GM10248 (cell line): ENCODE measurements at regions not wholly inside any gene's neighbourhood (a gene's known extent, or its start where the extent isn't known, plus 50 kb on each side); places are given as distances from the start of the nearest gene placed in this dataset.

Experiments
- CTCF ChIA-PET: fragments of 300-600 bp; sonication (Branson Sonifier 250); formaldehyde crosslinking; extraction: SDS; loops from one replicate; lab custom pipeline; 2021; ENCODE audit warnings: antibody characterized with exemption; lab: Yijun Ruan, JAX
- POLR2A ChIA-PET: fragments of 350-650 bp; sonication (Branson Sonifier 250); formaldehyde crosslinking; extraction: SDS; loops from one replicate; lab custom pipeline; 2020; ENCODE audit warnings: antibody characterized with exemption; lab: Yijun Ruan, JAX
- DNase-seq: peaks from one replicate; pipeline ENCODE4 v3.0.0; 2012; ENCODE audit errors: extremely low spot score
- TF ChIP-seq, protein P1 (sequence below): IDR thresholded peaks from 2 replicates; pipeline ENCODE4 v1.5.1; 2012; ENCODE audit warnings: mild to moderate bottlenecking, low read depth; ENCODE audit errors: extremely low read depth, missing control alignments, control extremely low read depth

DNA sequence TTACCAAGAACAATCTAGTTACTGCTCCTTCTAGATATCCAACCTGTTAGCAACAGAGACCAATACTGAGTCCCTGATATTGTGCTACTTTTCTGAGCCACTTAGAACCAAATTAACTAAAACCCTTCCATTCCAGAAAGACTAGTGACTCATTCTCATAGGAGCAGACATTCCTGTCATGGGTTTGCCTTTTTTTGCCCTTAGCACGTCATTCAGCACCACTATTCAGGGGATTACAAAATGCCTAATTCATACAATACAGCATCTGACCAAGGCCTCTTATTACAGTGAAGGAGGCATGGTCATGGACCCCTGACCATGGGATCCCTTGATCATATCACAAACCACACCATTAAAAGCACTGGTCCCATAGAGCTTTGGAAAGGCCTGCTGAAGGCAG is 123.8 kb upstream of the CXCL13 start:
- ChIA-PET CTCF (no interaction called here), POLR2A (no interaction called here)
- TF ChIP-seq, protein P1, sequence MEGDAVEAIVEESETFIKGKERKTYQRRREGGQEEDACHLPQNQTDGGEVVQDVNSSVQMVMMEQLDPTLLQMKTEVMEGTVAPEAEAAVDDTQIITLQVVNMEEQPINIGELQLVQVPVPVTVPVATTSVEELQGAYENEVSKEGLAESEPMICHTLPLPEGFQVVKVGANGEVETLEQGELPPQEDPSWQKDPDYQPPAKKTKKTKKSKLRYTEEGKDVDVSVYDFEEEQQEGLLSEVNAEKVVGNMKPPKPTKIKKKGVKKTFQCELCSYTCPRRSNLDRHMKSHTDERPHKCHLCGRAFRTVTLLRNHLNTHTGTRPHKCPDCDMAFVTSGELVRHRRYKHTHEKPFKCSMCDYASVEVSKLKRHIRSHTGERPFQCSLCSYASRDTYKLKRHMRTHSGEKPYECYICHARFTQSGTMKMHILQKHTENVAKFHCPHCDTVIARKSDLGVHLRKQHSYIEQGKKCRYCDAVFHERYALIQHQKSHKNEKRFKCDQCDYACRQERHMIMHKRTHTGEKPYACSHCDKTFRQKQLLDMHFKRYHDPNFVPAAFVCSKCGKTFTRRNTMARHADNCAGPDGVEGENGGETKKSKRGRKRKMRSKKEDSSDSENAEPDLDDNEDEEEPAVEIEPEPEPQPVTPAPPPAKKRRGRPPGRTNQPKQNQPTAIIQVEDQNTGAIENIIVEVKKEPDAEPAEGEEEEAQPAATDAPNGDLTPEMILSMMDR, result no peak
- DNase-seq, result no peak

DNA sequence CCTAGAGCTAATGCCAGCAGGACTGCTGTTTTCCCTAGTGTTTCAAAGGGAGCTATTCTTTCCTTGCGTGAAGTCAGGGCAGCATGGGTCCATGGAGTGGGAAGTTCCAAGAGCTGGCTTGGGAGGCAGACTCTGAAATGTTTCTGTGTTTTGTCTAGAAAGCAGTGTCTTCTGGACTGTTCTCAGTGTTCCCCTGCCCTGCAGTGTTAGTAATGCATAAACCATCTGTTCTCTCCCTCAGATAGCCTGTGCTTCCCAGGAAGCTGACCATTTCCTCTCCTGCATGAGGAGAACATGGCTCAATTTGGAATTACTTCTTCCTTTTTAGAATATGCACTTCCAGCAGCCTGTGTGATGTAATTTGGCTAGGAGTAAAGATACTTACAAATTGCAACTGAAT is 116.7 kb upstream of the CXCL13 start:
- TF ChIP-seq, protein P1, result no peak
- ChIA-PET CTCF (interaction anchor here (0.8 to 1.5 kb wide), 6 partner anchors 10 to 60 kb away, joined by 3 to 4 read pairs (median 4); no protein-coding TSS in a partner anchor), POLR2A (no interaction called here)
- no peak for DNase-seq

DNA sequence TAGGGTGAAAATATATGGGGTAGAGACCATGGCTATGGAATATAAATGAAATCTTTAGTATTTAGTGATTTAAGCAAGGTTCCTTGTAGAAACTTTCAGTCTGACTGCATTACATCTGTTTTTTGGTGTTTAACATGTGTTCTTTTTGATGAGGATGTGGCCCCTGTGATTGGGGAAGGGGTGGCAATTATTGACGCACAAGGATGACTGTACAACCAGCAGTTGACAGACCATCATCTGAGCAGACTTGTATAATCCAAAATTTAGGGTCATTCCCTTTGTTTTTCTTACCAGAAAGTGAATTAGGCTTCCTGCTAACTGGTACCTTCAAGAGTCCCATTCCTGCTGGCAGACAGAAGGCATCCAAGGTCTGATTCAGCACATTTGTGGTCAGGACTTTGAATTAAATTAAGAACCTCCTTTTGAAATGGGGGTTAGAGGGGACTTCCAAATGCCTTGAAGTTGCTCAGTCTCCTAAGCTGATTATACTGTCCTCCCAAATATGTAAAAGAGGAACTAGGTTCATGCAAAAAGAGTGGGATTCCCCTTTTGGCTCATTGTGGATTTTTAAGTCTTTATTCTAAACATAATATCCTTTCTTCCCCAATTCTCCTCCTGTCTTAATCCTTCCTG is 112.4 kb upstream of the CXCL13 start:
- no peak for DNase-seq
- CTCF ChIA-PET, result interaction anchor here (0.9 to 1.2 kb wide), 2 partner anchors 9 to 108 kb away, joined by 3 read pairs; no protein-coding TSS in a partner anchor
- POLR2A ChIA-PET, result no interaction called here

DNA sequence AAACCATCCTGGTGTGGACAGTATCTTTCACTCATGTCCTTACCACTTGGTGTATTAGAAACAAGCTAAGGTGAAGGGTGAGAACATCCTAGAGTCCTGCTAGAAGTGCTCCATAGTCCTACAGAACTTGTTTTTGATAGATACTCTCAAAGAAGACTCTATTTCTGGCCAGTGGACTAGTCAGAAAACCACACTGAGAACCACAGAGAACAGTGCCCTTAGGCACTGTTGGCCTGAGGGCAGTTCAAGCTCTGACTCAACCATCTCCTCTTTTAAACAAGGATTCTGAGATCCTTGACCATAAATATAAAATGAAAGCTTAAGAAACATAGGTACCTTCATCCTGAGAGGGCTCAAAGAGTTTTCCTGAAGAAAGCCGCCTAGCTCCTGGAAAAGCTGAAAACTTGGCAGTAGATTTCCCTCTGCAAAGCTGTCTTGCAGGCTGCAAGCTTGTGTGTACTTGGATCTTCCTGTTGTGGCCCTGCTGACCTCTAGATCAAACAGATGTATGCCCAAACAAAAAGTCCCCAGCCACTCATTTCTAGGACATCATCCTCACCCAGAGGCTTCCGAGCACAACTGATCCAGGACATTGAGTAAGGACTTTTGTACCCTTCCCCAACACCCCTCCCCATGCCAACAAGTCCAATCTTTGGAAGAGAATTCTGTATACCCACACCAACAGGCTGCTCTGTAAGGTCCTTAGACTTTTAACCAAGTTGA is 111.6 kb upstream of the CXCL13 start:
- ChIA-PET CTCF (interaction anchor here (0.9 to 1.2 kb wide), 2 partner anchors 8 to 107 kb away, joined by 3 read pairs; no protein-coding TSS in a partner anchor), POLR2A (no interaction called here)
- DNase-seq, result no peak
- TF ChIP-seq, protein P1, result no peak

More for the DNA sequence above, 112.4 kb upstream of the CXCL13 start:
- TF ChIP-seq, protein P1, result no peak

DNA sequence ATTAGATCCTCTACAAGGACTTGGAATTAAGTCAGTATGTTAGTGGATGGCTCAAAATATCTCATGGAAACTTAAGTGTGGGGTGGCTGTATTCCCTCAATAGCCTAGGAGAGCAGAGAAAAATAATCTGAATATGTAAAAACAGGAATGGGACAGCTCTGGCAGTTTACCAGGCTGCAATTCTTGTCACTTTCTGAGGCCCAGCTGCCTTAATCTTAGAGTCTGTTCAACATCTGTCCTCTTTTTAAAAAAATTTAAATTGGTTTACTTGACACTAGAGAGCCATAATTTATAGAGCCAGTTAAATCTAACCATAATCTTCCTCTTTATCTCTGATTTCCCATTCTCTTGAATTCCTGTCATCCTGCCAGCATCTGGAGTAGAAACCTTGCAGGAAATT is 109.2 kb upstream of the CXCL13 start:
- ChIA-PET CTCF (no interaction called here), POLR2A (no interaction called here)
- no peak for DNase-seq
- TF ChIP-seq, protein P1, result no peak

DNA sequence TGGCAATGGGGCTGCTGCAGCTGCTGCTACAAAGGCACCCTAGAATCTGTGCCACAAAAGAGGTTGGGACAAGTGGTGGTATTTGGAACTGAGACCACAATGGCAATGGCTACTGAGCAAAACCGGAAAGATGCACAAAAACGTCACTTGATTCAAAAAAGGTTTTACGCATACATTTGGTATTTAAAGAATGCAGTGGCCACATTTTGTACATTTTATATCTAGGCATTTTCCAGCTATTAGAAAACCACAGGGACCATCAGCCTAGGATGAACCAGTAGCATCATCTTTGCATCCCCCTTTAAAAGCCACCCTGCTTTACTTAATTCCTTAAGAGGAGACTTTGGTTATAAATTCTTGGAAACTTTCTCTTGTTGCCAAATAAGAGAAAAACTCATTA is 104.8 kb upstream of the CXCL13 start:
- DNase-seq, result no peak
- CTCF ChIA-PET, result interaction anchor here (1.6 kb wide), 1 partner anchor 27 kb away, joined by 4 read pairs; no protein-coding TSS in a partner anchor
- TF ChIP-seq, protein P1, result no peak
- POLR2A ChIA-PET, result no interaction called here
